ENCODE measurements at regions not wholly inside any gene's neighbourhood (a gene's known extent, or its start where the extent isn't known, plus 50 kb on each side); places are given as distances from the start of the nearest gene placed in this dataset.

GRCh38 chr1:234908571-234908970 is 220.1 kb downstream of the TOMM20 start:
- TF ChIP-seq CTCF (optimal IDR thresholded peaks at IDR 0.05 in 1 of 3, IDR thresholded peaks at IDR 0.05 in 1 of 3, conservative IDR thresholded peaks at IDR 0.05 in 1 of 3; ENCODE audit: extremely low read depth in 1 of 3, insufficient read depth in 2 of 3, low read length in 3 of 3) (no peak), EZH2 (IDR thresholded peaks at IDR 0.05; ENCODE audit: low read length) (no peak)
